ENCODE measurements at regions not wholly inside any gene's neighbourhood (a gene's known extent, or its start where the extent isn't known, plus 50 kb on each side); places are given as distances from the start of the nearest gene placed in this dataset.
A peak's percentile ranks its signal among the peaks of the same experiment; 100 is the strongest.
"Not testable (repeated sequence)": the region's sequence is repeated elsewhere in the genome, so short reads cannot be mapped to it uniquely, and the experiment has no call there.

- peaks cover 6% of the 10 kb centered on the region for H3K4me1 Mint-ChIP-seq
- no peak overlapping the region for H3K27ac Mint-ChIP-seq
- H3K27me3 Mint-ChIP-seq: peaks cover 43% of the 10 kb centered on the region
- H3K9me3 Mint-ChIP-seq: no peaks in the 10 kb centered on the region
- H3K36me3 Mint-ChIP-seq (ENCODE audit: low read depth): no peaks in the 10 kb centered on the region
- H3K4me3 Mint-ChIP-seq: no peak overlapping the region
- peak; percentile 19 for DNase-seq
- POLR2A ChIA-PET: no interaction called here
- CTCF ChIA-PET: interaction anchor here (1.8 kb wide), 1 partner anchor 40 kb away, joined by 4 read pairs; no protein-coding TSS in a partner anchor
Measured at GRCh38 chr14:89067293-89067972, 243.0 kb downstream of the TTC8 start.

DNA sequence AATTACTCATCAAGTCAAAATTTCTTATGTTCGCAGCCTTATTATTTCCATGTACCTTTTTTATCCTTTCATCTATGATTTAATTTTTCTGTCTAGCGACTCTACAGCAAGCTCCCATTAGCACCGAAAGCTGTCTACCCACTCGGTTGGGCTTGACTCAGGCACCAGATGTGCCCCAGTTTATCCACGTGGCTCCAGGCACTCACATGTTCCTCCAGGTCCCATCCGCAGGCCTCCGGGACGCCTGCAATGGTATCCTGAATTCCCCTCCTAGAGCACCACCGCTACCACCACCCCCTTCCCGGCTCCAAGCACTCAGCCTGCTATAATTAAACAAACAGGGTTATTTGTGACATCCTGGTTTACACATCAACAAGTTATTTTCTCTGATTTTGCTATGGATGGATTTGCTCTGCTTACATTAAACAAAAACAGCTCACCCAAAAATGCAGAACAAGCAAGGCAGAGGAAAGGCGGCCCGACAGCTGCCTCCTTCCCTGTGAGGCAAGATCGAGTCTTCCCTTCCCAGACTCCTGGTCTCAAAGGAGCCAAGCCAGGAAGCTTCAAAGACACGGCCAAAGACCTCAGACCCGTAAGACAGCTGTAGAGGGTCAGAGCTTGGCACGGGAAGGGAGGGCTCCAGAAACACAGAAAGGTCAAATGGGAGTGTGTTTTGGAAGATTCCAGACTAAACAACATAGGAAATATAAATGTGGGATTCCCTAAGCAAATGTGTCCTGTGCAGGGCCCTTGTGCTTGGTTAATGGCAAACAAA, 253.8 kb downstream of the TTC8 start:
- DNase-seq: no peak
- Mint-ChIP-seq H3K27me3 (peaks cover 28% of the 10 kb centered on the region), H3K9me3 (no peaks in the 10 kb centered on the region), H3K4me1 (no peaks in the 10 kb centered on the region), H3K27ac (no peak overlapping the region), H3K4me3 (no peak overlapping the region), H3K36me3 (ENCODE audit: low read depth) (no peaks in the 10 kb centered on the region)
- POLR2A ChIA-PET: no interaction called here
- CTCF ChIA-PET: no interaction called here

DNA sequence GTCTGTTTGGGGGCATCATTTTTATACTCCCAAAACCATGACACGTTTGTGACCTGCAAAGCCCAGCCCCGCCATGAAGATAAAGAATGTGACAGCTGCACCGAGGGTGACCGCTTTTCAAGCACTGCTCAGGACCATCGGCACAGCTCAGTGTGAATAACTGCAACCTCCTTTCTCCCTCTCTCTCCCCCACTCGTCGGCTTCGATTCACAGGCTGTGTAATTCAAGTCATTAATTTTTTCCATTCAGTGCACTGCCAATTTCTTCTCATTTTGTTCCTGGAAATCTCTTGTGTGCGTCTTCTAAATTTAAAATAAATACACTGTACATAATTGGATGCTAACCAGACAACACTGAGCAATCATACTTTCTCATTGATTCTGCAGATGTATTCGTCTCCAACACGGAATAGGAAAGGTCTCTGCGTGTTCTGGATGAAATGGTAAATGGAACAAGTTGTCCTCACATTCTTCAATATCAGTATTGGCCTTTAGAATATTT, 260.8 kb downstream of the TTC8 start:
- DNase-seq: no peak
- POLR2A ChIA-PET: no interaction called here
- CTCF ChIA-PET: no interaction called here
- Mint-ChIP-seq H3K36me3 (ENCODE audit: low read depth) (no peaks in the 10 kb centered on the region), H3K27ac (no peak overlapping the region), H3K9me3 (no peaks in the 10 kb centered on the region), H3K4me1 (no peaks in the 10 kb centered on the region), H3K4me3 (no peak overlapping the region), H3K27me3 (no peaks in the 10 kb centered on the region)

- H3K9me3 Mint-ChIP-seq: no peaks in the 10 kb centered on the region
- H3K4me3 Mint-ChIP-seq: no peak overlapping the region
- H3K27me3 Mint-ChIP-seq: no peaks in the 10 kb centered on the region
- H3K36me3 Mint-ChIP-seq (ENCODE audit: low read depth): no peaks in the 10 kb centered on the region
- CTCF ChIA-PET: no interaction called here
- DNase-seq: no peak
- POLR2A ChIA-PET: no interaction called here
- H3K27ac Mint-ChIP-seq: no peak overlapping the region
- no peaks in the 10 kb centered on the region for H3K4me1 Mint-ChIP-seq
Measured at GRCh38 chr14:89085737-89086382, 261.4 kb downstream of the TTC8 start.

DNA sequence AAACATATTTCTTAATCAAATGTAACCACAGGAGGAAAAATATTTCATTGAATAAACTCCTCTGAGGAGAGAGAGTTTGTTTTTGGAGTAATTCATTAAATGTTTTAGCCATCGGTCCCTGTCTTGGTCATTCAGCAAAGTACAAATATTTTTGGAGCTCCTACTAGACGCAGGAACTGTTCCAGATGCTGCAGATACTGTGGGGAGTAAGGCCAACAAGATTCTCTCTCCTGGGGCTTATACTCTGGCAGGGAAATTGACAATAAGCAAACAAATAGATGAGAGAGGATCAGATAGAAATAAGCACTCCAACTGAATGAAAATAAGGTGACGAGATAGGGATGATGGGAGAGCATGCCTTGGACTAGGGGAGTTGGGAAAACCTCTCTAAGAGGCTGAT, 264.1 kb downstream of the TTC8 start:
- DNase-seq: no peak
- Mint-ChIP-seq H3K36me3 (ENCODE audit: low read depth) (no peaks in the 10 kb centered on the region), H3K27me3 (no peaks in the 10 kb centered on the region), H3K4me3 (no peak overlapping the region), H3K27ac (no peak overlapping the region), H3K9me3 (peaks cover 3% of the 10 kb centered on the region), H3K4me1 (no peaks in the 10 kb centered on the region)
- ChIA-PET CTCF (no interaction called here), POLR2A (no interaction called here)

- Mint-ChIP-seq H3K4me3 (no peak overlapping the region), H3K27me3 (no peaks in the 10 kb centered on the region), H3K4me1 (no peaks in the 10 kb centered on the region), H3K9me3 (peaks cover 3% of the 10 kb centered on the region), H3K36me3 (ENCODE audit: low read depth) (no peaks in the 10 kb centered on the region), H3K27ac (no peak overlapping the region)
- ChIA-PET CTCF (no interaction called here), POLR2A (no interaction called here)
- no peak for DNase-seq
Measured at GRCh38 chr14:89089330-89089729, 264.9 kb downstream of the TTC8 start.

- H3K4me3 Mint-ChIP-seq: no peak overlapping the region
- ChIA-PET CTCF (no interaction called here), POLR2A (no interaction called here)
- no peaks in the 10 kb centered on the region for H3K4me1 Mint-ChIP-seq
- peaks cover 2% of the 10 kb centered on the region for H3K27me3 Mint-ChIP-seq
- H3K27ac Mint-ChIP-seq: no peak overlapping the region
- DNase-seq: no peak
- H3K9me3 Mint-ChIP-seq: peaks cover 3% of the 10 kb centered on the region
- H3K36me3 Mint-ChIP-seq (ENCODE audit: low read depth): no peaks in the 10 kb centered on the region
Measured at GRCh38 chr14:89091781-89092180, 267.3 kb downstream of the TTC8 start.

GRCh38 chr14:89093083-89093730, 268.8 kb downstream of the TTC8 start:
- POLR2A ChIA-PET: no interaction called here
- Mint-ChIP-seq H3K27me3 (peaks cover 2% of the 10 kb centered on the region), H3K4me1 (no peaks in the 10 kb centered on the region), H3K36me3 (ENCODE audit: low read depth) (no peaks in the 10 kb centered on the region), H3K4me3 (no peak overlapping the region), H3K9me3 (peaks cover 3% of the 10 kb centered on the region), H3K27ac (no peak overlapping the region)
- DNase-seq: no peak
- CTCF ChIA-PET: no interaction called here

- DNase-seq: no peak
- no peaks in the 10 kb centered on the region for H3K36me3 Mint-ChIP-seq (ENCODE audit: low read depth)
- H3K27me3 Mint-ChIP-seq: peaks cover 4% of the 10 kb centered on the region
- ChIA-PET CTCF (no interaction called here), POLR2A (no interaction called here)
- no peak overlapping the region for H3K4me3 Mint-ChIP-seq
- H3K27ac Mint-ChIP-seq: no peak overlapping the region
- no peaks in the 10 kb centered on the region for H3K4me1 Mint-ChIP-seq
- H3K9me3 Mint-ChIP-seq: peaks cover 7% of the 10 kb centered on the region
Measured at GRCh38 chr14:89095036-89095435, 270.6 kb downstream of the TTC8 start.

- ChIA-PET POLR2A (no interaction called here), CTCF (no interaction called here)
- H3K27me3 Mint-ChIP-seq: peaks cover 14% of the 10 kb centered on the region
- no peak for DNase-seq
- no peaks in the 10 kb centered on the region for H3K36me3 Mint-ChIP-seq (ENCODE audit: low read depth)
- peaks cover 7% of the 10 kb centered on the region for H3K9me3 Mint-ChIP-seq
- no peak overlapping the region for H3K4me3 Mint-ChIP-seq
- H3K4me1 Mint-ChIP-seq: no peaks in the 10 kb centered on the region
- H3K27ac Mint-ChIP-seq: no peak overlapping the region
Measured at GRCh38 chr14:89096946-89097345, 272.5 kb downstream of the TTC8 start.

DNA sequence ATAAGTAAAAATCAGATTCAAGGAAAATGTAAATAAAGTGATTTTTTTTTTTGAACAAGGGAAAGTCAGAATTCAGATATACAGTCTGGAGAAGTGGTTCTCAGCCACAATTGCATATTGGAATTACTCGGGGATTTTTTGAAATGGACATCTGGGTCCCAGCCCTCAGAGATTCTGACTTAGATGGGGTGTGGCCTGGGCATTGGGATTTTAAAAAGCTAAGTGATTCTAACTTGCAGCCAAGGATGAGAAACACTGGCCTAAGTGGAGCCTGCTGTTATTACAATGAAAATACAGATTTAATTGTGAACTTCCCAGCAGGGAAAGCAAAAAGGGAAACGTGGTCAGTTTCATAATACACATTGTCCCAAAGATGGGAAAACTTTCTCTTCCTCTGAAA, 273.8 kb downstream of the TTC8 start:
- Mint-ChIP-seq H3K27ac (no peak overlapping the region), H3K36me3 (ENCODE audit: low read depth) (no peaks in the 10 kb centered on the region), H3K4me3 (no peak overlapping the region), H3K27me3 (peaks cover 23% of the 10 kb centered on the region), H3K4me1 (no peaks in the 10 kb centered on the region), H3K9me3 (peaks cover 4% of the 10 kb centered on the region)
- CTCF ChIA-PET: no interaction called here
- DNase-seq: no peak
- POLR2A ChIA-PET: no interaction called here

DNA sequence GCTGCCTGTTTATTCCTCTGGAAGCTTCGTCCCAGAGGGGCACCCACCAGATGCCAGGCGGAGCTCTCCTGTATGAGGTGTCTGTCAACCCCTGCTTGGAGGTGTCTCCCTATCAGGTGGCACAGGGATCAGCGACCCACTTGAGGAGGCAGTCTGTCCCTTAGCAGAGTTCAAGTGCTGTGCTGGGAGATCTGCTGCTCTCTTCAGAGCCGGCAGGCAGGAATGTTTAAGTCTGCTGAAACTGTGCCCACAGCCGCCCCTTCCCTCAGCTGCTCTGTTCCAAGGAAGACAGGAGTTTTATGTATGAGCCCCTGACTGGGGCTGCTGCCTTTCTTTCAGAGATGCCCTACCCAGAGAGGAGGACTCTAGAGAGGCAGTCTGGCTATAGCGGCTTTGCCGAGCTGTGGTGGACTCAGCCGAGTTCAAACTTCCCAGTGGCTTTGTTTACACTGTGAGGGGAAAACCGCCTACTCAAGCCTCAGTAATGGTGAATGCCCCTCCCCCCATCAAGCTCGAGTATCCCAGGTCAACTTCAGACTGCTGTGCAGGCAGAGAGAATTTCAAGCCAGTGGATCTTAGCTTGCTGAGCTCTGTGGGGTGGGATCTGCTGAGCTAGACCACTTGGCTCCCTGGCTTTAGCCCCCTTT, 279.8 kb downstream of the TTC8 start:
- POLR2A ChIA-PET; H3K9me3 Mint-ChIP-seq; H3K4me3 Mint-ChIP-seq; H3K36me3 Mint-ChIP-seq (ENCODE audit: low read depth); DNase-seq; CTCF ChIA-PET; H3K27ac Mint-ChIP-seq; H3K4me1 Mint-ChIP-seq: not testable (repeated sequence)
- H3K27me3 Mint-ChIP-seq: peaks cover 26% of the 10 kb centered on the region

GRCh38 chr14:89104861-89105260, 280.4 kb downstream of the TTC8 start:
- H3K4me1 Mint-ChIP-seq; H3K36me3 Mint-ChIP-seq (ENCODE audit: low read depth); H3K27ac Mint-ChIP-seq; POLR2A ChIA-PET; CTCF ChIA-PET; H3K4me3 Mint-ChIP-seq; H3K9me3 Mint-ChIP-seq; DNase-seq: not testable (repeated sequence)
- H3K27me3 Mint-ChIP-seq: peaks cover 26% of the 10 kb centered on the region
